Femur (tissue), 1 donor: ENCODE measurements at regions not wholly inside any gene's neighbourhood (a gene's known extent, or its start where the extent isn't known, plus 50 kb on each side); places are given as distances from the start of the nearest gene placed in this dataset.
"Not testable (repeated sequence)": the region's sequence is repeated elsewhere in the genome, so short reads cannot be mapped to it uniquely, and the experiment has no call there.

ENCODE experiments used
- DNase-seq: peaks from one replicate; pipeline ENCODE4 v3.0.0-alpha.2; 2017

DNA sequence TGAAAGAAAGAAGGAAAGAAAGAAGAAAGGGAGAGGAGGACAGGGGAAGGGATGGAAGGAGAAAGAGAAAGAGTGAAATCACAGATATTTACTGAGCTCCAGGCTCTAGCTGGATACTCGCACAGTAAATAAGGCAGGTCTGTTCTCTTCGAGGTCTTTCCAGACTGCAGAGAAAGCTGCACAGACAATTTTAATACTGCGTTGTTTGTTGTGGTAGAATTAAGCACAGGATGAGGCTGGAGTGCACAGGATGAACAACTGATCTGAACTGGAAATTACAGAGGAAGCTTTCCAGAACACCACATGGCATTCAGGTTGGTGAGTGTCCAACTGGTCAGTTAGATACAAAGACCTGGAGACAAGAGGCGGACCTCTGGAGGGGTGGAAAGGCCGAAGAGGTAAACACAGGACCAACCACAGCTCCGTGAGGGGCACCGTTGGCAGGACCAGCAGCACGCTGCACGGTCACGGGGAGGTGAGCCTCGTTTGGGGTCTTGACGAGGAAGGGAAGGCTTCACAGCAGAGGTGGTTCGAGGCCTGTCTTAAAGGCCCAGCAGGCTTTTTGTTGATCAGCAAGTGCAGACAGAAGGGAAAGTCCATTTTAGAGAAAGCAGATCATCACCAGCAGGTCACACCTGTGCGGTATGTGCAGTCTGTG is 121.7 kb downstream of the ATP6V0E2 start:
- not testable (repeated sequence) for DNase-seq

DNA sequence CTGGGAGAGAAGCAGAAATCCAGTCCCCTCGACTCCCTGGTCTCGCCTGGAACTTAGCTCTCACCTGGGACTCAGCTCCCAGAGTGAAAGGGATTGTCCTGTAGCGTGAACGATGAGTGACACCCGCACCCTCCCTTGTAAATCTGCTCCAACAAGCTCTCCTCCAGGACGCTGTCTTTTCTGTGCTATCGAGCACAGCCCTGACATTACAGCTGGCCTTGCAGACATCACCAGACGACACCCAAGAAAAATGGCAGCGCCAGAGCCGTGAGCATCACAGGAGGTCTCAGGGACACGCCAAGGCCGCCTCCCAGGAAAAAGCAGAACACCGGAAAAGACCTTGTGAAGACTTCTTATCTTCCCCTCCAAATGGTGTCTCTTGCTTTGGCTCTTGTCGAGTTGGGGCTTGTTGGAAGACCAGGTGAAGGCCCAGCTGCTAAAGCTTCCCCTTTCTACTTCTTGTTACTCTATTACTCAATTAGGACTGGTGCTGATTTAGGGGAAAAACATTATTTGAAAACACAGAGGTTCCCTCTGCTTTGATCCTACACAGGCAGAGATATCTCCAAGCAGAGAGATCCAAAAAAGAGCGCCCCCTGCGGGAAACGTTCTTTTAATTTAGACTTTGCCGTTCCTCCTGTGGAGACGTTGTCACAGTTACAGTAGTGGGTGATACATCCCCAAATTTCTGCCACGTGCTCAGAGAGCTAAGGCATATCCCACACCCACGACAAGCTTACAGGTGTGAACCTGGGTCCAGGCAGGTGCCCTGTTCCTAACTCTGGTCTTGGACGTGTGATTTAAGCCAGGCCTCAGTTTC is 127.2 kb downstream of the ATP6V0E2 start:
- not testable (repeated sequence) for DNase-seq

DNA sequence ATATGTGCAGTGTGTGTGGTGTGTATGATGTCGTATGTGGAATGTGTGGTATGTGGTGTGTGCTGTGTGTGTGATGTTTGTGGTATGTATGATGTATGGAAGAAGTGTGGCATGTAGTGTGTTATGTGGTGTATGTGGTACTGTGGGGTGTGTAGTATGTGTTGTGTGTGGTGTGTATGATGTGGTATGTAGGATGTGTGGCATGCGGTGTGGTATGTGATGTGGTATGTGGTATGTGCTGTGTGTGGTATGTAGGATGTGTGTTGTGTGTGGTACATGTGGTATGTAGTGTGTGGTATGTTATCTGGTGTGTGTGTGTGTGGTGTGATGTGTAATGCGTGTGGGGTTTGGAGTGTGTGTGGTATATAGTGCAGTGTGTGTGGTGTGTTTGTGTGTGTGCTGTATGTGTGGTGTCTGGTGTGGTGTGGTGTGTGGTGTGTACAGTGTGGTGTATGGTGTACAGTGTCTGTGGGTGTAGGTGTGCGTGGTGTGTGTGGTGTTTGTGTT is 129.6 kb downstream of the ATP6V0E2 start:
- no peak for DNase-seq

DNA sequence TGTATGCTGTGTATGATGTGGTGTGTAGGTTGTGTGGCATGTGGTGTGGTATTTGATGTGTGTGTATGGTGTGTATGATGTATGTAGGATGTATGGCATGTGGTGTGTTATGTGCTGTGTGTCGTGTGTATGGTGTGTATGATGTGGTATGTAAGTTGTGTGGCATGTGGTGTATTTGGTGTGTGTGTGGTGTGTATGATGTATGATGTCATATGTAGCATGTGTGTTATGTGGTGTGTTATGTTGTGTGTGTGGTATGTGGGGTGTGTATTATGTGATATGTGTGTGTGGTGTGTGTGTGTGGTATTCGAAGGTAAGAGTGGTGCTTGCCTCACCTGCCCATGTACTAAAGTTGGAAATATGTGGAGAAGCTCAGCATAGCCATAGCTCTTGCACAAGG is 130.2 kb downstream of the ATP6V0E2 start:
- DNase-seq, result not testable (repeated sequence)

DNA sequence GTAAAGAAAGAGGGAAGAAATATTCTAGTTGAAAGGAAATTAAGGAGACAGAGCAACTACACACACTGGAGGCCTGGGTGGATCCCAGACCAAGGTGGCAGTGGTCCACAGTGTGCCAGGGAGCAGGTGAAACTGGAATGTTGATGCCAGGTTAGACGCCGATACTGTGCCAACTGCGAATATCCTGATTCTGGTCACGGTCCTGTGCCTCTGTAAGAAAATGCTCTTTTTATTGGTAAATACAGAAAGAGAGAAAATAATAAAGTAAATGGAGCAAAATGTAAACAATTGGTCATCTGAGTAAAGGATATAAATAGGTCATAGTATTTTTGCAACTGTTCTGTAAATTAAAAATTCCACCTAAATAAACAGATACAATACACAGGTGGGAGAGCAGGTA is 131.1 kb downstream of the ATP6V0E2 start:
- DNase-seq, result not testable (repeated sequence)

DNA sequence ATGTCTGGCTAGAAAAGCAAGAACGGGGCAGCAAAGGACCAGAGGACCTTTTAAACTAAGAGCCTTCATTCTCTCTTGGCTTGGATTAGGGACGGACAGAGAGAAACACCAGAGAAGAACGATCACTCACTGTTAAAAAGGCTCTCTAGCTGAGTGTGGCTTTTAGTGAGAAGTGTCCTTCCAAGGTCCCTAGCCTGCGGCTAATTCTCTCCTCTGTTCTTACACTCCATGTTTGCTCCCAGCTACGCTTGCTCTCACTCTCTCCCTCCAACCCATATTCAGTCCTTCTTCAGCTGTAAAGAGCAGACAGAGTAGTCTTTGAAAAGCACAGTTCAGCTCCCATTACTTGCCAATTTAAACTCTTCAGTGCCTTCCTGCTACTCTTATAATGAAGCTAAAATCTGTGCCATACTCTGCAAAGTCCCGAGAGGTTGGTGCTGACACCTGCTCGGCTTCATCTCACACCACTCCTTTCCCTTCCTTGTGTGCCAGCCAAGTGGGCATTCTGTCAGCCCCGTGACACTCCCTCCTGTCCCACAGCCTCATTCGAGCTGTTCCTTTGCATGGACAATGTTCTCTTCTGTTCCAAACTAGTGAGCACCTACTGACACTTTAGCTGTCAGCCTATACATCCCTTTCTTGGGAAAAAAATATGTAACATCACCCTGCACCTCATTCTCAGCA is 136.0 kb downstream of the ATP6V0E2 start:
- DNase-seq, result not testable (repeated sequence)

DNA sequence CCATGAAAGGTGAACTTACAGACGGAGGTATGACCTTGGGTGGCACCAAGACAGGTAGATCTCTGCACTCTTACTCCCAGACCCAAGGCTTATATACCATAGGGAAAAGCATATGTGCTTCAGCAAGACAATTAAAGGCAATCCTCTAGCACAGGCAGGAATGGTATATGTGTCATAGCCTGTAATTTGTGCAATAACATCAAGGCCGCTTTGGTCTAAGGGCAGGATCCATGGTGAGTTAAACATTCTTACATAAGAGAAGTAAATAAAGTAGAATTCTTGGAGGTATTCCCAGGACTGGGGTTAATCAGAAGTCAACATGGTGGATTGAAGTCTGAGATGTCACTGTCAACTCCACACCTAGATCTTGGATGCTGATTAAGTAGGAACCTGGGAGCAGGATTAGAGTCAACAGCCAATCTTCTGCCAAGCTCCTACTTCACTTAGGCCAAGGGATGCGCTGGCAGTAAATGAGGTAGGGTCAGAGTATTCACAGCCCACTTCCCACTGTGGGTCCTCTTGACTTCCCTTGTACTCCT is 143.0 kb downstream of the ATP6V0E2 start:
- DNase-seq, result not testable (repeated sequence)

DNA sequence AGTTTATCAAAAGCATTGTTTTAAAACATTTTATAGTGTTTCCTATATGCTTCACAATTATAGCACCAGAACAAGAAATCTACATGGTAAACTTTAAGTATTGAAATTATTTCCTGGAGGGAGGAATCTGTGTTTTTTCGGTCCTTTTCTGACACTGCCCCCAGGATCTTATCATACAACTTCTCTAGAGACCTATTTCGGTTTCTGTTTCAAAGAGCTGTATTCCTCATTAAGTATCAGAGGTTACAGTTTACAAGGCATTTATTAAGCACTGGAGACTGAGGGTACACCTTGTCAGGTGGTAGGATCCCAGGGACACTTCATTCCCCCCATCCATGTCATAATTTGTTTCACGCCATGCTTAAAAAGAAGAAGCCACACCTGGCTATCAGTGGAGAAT is 146.4 kb downstream of the ATP6V0E2 start:
- DNase-seq, result not testable (repeated sequence)

DNA sequence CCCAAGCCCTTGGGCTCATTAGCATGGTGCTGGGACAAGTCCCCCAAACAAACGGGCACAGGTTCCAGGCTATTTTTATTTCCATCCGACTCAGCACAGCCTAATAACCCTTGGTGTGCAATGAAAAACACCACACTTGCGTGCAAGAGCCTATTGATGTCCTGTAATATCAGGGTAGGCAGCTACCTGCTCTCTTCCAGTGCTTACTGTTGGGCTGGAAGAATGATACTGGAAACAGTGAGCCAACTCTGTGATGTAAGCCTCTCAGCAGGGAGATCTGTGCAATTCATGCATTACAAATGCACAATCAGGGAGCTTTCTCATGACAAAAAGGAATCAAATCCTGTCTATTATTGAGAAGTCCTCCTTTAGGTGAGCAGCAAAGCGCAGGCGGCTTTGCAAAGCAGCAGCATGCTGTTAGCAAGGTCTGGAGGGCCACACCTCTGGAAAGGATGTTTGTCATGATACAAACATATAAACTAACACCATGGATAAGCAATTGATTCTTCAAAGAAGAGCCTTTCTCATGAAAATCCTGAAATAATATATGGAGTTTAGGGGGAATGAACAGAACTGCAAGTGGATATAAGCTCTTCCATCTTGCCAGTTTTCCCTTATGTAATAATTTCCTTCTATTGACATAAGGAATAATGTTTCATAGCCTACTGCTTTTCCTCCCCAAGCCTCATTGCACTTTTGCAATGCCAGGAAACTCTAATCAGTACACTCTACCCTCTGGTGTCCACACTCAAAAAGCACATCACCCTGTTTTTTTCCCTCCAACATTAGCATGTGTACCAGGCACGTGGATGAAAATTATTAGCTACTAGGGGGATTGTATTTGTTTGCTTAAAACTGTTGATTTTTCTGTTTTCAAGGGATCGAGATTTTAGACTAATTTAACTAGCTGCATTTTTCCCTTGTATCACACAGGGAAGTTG is 151.1 kb downstream of the ATP6V0E2 start:
- DNase-seq, result not testable (repeated sequence)

DNA sequence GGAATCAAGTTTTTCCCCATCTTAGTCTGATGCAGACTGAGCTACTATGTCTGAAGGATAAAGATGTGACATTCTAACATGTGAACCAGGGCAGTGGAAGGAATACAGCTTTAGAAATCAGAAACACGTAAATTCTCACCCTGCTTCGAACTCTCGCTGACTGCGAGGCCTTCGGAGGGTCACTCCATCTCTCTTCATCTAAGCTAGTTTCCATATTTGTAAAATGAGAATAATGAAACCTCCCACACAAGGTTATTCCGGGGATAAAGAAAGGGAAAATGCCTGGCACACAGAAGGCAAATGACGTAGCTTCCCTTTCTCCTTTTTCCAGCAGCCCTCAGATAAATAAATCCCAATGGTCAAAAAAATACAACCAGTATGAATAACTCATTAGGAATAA is 152.0 kb downstream of the ATP6V0E2 start:
- not testable (repeated sequence) for DNase-seq

DNA sequence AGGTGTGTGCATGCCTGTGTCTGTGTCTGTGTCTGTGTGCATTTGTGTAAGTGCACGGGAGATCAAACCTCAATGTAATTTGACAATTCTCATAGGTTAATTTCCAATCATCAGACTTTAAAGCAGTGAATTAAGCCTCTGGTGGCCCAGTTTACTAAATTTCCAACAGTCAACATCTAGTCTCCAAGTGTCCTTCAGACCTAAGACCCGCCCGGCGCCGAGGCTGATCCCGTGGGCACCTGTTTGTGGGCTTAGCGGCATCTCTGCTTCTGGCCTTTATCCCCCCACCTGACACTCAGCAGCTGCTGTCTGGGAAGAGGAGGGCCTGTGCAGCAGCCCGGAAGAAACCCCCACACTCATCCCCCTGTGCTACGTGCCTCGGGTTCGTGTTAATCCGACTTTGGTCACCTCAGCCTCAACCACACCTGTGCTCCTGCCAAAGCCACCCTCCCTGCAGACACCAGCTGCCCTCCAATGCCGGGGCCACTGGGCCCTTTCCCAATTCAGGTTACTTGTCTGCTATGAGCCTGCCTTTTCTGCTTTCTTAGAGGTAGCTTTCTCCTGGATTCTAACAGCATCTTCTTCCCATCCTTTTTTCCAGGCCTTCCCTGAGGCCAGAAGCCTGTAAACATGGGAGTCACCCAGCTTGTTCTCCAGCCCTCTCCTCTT is 154.7 kb downstream of the ATP6V0E2 start:
- not testable (repeated sequence) for DNase-seq

DNA sequence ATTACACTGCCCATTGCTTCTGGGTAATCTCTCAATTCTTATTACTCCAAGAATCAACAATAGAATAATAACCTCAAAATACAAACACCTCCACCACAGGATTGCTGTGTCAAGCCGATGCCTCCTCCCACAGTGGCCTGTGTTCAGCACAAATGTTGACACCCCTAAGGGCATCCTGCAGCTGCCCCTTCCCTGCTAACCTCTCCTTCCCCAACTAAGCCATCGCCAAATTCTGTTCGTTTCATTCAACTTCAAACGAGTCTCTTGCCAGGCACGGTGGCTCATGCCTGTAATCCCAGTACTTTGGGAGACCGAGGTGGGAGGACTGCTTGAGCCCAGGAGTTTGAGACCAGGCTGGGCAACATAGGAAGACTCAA is 155.2 kb downstream of the ATP6V0E2 start:
- not testable (repeated sequence) for DNase-seq

DNA sequence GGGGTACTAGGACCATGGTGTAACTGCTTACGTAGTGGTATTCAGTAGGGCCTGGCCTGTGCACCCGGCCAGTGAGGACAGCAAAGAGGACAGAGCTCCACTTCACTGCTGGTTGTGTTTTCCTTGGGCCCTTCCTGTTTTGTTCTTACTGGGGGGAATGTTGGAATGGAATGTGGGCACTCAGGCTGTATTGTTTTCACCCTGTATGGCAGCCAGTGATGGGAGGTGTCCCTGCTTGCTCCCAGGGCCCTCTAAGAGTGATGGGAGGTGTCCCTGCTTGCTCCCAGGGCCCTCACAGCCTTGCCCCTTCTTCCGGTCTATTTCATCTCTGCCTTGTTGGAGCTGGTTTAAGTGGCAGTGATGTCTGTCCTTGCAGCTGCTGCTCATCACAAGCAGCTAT is 158.0 kb downstream of the ATP6V0E2 start:
- DNase-seq, result not testable (repeated sequence)

DNA sequence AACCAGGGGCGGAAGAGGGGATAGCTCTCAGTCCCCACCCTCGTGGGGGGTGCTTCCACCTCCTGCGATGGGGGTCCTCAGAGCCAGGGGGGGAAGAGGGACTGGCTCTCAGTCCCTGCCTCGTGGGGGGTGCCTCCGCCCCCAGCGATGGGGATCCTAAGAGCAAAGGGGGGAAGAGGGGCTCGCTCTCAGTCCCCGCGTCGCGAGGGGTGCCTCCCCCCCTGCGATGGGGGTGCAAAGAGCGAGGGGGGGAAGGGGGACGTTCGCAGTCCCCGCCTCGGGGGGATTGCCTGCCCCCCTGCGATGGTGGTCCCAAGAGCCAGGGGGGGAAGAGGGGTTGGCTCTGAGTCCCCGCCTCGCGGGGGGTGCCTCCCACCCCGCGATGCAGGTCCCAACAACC is 159.9 kb downstream of the ATP6V0E2 start:
- not testable (repeated sequence) for DNase-seq

DNA sequence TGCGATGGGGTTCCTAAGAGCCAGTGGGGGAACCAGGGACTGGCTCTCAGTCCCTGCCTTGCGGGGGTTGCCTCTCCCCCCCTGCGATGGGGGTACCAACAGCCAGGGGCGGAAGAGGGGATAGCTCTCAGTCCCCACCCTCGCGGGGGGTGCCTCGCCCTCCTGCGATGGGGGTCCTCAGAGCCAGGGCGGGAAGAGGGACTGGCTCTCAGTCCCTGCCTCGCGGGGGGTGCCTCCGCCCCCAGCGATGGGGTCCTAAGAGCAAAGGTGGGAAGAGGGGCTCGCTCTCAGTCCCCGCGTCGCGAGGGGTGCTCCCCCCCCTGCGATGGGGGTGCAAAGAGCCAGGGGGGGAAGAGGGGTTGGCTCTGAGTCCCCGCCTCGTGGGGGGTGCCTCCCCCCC is 162.0 kb downstream of the ATP6V0E2 start:
- not testable (repeated sequence) for DNase-seq

DNA sequence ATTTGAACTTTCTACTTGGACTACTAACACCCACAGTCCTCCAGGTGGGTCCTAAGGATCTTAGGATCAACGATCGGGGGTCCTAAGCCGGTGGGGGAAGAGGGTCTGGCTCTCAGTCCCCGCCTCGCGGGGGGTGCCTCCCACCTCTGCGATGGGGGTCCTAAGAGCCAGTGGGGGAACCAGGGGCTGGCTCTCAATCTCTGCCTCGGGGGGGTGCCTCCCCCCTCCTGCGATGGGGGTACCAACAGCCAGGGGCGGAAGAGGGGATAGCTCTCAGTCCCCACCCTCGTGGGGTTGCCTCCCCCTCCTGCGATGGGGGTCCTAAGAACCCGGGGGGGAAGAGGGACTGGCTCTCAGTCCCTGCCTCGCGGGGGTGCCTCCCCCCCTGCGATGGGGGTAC is 165.3 kb downstream of the ATP6V0E2 start:
- not testable (repeated sequence) for DNase-seq

DNA sequence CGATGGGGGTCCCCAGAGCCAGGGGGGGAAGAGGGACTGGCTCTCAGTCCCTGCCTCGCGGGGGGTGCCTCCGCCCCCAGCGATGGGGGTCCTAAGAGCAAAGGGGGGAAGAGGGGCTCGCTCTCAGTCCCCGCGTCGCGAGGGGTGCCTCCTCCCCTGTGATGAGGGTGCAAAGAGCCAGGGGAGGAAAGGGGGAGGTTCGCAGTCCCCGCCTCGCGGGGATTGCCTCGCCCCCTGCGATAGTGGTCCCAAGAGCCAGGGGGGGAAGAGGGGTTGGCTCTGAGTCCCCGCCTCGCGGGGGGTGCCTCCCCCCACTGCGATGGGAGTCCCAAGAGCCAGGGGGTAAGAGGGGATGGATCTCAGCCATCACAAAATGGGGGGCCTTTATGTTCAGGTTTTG is 168.5 kb downstream of the ATP6V0E2 start:
- not testable (repeated sequence) for DNase-seq

DNA sequence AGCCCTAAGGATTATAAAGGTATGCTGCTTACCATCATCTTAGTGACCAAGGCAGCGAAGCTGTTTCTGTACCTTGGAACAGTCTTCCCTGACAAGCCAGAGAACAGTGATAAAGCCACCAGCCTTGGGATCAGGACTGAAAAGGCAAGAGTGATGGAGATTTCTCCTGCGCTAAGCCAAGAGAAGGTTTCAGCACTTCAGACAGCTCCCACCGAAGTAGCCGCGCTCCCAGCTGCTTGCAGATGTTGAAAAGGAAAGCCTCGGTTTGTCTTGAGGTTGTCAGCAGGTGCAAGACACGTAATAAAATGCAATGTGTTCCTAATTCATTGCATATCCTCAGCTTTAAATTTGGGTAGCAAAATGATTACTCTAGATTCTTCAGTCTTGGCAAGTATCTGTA is 171.0 kb downstream of the ATP6V0E2 start:
- DNase-seq, result peak; percentile 52

DNA sequence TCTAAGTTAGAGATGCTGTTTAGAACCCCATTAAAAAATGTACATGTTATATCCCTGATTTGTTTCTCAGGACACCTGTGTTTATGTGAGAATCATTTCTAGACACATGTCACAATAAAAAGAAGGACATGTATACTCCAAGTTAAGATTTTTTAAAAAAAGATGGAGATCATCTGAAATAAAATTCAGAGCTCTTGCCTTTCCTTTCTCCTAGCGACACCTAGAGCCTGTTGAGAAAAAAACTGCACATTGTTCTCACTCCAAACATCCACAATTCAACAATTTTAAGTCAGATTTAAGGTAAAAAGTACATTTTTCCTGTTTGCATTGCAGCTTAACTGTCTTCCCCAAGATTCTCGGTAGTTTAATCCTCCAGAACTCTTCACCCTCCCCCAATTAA is 171.8 kb downstream of the ATP6V0E2 start:
- not testable (repeated sequence) for DNase-seq

DNA sequence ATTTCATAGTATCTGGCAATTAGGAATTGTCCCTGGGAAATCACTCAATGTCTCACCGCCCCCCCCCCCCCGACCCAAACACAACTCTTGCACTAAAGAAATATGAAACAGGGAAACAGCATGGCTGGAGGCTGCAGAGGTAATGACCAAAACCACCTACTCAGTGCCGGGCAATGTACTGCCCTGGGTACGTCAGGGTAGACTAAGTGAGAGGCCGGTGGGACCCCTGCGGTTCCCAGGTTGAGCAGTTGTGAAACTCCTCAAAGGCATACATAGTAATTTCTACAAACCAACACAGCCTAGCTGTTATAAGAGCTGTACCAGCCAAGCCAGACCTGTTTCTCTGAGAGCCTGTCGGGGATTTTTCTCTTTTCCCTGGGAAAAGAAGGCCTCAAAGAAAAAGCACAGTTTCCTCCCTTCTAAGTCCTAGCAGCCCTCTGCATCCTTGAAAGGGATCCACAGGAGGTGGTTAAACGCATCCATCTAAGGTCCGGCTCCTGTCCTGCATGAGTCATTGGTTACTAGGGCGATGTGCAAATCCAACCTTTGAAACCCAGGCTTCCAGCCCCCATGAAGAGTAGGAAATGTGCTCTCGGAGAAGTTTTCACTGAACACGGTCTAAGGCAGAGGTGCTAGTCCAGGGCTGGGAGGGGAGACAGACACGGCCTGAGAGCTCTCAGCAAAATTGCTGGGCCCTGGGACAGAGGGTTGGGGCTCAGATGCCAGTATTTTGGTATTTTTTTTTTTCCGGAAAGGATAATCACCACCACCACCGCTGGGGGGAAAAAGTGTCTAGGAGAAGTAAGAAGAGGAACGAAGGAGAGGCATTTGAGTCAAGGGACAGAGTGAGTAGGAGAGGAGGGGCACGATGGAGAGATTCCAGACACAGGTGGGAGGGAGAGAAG is 172.8 kb downstream of the ATP6V0E2 start:
- DNase-seq, result not testable (repeated sequence)
